ENCODE measurements at regions not wholly inside any gene's neighbourhood (a gene's known extent, or its start where the extent isn't known, plus 50 kb on each side); places are given as distances from the start of the nearest gene placed in this dataset.
A peak's percentile ranks its signal among the peaks of the same experiment; 100 is the strongest.

DNA sequence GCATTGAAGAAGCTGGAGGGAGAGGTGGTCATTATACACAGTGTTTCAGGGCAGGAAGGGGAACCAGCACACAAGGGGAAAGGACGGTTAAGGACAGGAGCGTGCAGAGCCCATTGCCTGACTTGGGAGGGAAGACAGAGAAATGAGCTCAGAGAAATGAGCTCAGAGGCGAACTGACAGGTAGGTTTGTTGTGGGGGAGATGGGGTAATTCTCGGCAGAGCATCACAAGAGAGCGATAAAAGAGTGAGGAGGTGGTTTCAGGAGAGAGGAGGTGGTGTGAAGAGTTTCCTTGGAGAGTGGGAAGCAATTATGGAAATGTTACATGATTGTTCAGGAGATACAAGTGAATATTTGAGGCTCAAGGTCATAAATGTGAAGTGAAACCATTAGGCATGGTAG, 61.0 kb downstream of the MRGPRX1 start:
- DNase-seq: no peak

DNA sequence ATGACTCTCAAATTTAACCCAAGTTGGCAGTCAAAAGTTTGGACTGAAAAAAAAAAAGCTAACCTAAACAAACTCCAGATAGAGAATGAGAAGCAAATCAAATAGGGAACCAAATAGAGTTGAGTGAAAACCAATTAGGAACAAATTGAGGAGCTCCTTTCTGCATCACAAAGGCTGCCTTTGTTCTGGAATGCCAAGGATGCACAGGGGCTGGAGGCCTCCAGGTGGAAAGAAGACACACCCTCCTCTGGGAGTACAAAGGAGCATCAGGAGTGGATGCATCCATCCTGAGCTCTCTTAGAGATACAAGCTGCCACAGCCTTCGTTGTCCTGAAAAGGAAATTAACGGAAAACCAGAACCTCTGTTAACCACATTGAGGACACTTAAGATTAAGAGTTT, 73.3 kb downstream of the MRGPRX1 start:
- no peak for DNase-seq

DNA sequence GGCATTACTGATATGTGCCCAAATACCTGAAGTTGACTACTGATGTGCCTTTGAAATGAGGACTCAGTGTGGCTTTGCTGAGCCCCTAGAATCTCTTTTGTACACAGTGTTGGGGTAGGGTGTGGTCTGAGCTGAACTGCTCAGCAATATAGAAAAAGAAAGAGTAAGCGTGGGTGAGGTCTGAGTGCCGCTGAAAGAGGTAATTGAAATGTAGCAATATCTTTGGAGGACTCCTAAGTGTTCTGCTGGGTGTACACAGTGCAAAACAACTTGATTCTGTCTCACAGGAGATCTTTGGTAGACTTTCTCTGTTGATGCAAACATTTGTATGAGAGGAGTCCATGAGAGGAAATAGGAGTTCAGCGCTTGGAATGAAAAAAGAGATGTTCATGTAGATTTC, 73.7 kb upstream of the PTPN5 start:
- DNase-seq: no peak

DNA sequence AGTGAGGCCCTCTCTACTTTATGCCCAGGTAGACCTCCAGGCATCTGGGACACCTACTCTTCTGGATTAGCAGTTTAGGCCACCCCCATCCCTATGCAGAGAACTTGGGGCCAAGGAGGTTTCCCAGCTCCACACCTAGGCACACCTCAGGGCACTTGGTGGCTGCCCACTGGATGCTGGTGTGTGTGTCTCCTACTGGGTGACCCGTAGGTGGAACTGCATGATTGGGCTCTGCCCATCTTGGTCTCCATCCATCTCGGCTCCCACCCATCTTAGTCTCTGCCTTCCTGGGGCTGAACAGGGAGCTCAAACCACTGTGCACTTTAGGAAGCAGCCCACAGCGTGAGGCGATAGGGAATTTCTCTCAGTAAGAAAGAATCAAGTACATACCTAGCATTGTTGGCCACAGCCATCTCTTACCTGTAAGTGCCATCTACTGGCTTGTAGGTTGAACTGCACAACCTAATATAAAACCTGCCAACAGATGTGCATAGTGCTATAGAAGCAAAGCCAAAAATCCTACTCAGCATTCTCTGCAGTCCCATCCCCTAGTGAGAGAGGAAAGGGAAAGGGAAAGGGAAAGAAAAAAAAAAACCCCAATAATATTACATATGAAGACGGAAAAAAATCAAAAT, 61.6 kb upstream of the PTPN5 start:
- peak; percentile 2 for DNase-seq

DNA sequence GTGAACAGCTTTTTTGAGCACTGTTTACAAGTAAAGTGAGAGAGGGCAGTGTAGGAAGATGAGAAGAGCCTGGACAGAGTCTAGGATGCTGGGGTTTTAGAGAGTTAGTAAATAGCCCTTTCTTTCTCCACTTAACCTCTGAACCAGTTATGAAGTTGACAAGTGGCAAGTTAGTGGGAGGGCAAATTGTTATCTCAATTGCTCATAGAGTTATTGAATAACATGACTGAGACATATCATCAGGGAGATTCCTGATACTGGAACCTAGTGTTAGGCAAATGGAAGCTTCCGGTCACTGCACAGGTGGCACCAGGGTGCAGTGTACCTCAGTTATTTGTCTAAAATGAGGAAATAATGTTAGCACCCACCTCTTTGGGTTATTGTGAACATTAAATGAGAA, 57.8 kb upstream of the PTPN5 start:
- DNase-seq: no peak

DNA sequence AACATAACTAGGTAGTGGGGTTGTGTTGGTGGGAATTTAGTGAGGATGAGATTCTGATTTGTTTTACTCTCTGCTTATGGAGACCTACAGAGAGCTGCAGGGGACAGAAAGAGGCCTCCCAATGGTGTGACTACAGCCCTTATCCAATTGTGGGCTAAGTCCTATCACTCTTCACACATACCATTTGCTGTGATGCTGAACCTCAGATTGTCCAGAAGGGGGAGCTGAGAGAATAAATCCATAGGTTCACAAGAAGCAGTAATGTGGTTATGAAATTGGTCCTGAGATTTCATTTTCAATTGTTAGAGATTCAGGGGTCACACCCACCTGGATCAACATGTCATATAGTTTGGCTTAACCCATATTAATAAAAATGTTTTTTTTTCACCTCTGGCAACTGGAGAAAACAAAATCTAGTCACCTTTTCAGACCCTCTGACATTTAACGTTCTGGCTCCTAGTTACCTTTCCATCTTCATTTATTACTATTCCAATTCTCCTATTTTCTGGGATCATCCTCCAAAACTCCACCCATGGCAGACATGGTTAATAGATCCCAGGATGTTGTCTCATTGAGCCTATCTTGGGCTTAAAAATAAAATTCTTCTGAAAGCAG, 53.3 kb upstream of the PTPN5 start:
- DNase-seq: peak; percentile 6
